GM08714 (cell line): ENCODE measurements at regions not wholly inside any gene's neighbourhood (a gene's known extent, or its start where the extent isn't known, plus 50 kb on each side); places are given as distances from the start of the nearest gene placed in this dataset.
A peak's percentile ranks its signal among the peaks of the same experiment; 100 is the strongest.
"Not testable (repeated sequence)": the region's sequence is repeated elsewhere in the genome, so short reads cannot be mapped to it uniquely, and the experiment has no call there.

Experiments
- H3K4me3 ChIP-seq: fragments of 200-500 bp; sonication (Bioruptor generic); 2 replicates; pipeline ENCODE4 v1.5.1; 2014; ENCODE audit warnings: mild to moderate bottlenecking, low read length, inconsistent platforms
- ZNF274 ChIP-seq: IDR thresholded peaks from 2 replicates; pipeline ENCODE4 v1.6.1; 2012; ENCODE audit warnings: mild to moderate bottlenecking, low read depth, low read length

DNA sequence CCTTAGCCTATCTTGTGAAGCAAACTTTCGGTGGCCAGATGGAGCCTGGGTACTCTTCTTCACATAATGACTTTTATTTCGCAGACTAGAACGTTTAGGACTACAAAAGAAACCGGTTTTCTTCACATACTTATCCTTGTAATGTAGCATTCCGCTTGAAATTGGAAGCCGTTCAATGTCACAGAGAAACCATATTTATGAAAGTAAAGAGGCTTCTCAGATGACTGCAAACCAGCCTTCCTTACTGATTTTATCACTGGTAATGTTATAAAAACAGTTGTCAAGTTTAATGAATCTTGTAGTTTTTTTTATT is 94.1 kb downstream of the PPIAL4G start:
- peak overlapping the region; percentile 48 for H3K4me3 ChIP-seq
- TF ChIP-seq ZNF274: no peak

GRCh38 chr1:148388260-148389026 is 94.7 kb downstream of the PPIAL4G start:
- no peak for TF ChIP-seq ZNF274
- H3K4me3 ChIP-seq: peak overlapping the region; percentile 48; the same call in 1 of the 2 replicates

DNA sequence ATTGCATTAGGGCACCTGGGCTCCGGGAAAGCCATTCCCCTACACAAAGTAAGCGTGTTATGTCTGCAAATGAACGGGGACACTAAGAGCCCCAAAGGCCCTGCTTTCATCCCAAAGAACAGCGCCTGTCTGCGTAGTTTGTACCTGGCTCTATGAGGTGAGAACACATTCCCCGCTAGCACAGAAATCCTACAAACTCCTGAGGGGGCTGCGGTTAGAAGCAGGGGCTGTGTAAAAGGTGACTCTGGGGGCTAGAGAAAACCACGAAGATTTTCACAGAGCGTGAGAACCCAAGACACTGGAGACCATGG is 95.2 kb downstream of the PPIAL4G start:
- H3K4me3 ChIP-seq: not testable (repeated sequence)

GRCh38 chr1:148387122-148387948 is 95.8 kb downstream of the PPIAL4G start:
- not testable (repeated sequence) for H3K4me3 ChIP-seq

GRCh38 chr1:148386617-148387016 is 96.5 kb downstream of the PPIAL4G start:
- no peak for TF ChIP-seq ZNF274
- no peak overlapping the region for H3K4me3 ChIP-seq

DNA sequence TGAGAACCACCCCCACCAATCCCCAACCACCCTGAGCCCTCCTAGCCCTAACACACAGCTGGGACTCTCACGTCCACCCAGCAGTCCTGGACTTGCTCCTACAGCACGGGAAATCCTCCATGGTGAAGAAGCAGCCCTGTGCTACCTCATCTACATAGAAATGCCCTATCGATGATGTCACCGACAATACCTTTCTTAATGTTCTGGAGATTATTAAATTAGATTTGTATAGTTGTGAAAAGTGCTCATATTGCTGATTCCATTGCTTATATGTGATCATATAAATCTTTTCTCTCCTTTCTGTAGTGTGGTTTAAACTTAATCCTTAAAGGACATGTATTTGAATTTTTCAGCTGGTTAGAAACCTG is 97.1 kb downstream of the PPIAL4G start:
- H3K4me3 ChIP-seq: not testable (repeated sequence)

GRCh38 chr1:148385371-148386030 is 97.6 kb downstream of the PPIAL4G start:
- no peak for TF ChIP-seq ZNF274
- no peak overlapping the region for H3K4me3 ChIP-seq

- no peak for TF ChIP-seq ZNF274
- no peak overlapping the region for H3K4me3 ChIP-seq
These were observed 99.1 kb downstream of the PPIAL4G start for GRCh38 chr1:148383966-148384365.

- H3K4me3 ChIP-seq: no peak overlapping the region
- no peak for TF ChIP-seq ZNF274
These were observed 103.4 kb downstream of the PPIAL4G start for GRCh38 chr1:148379697-148380096.

DNA sequence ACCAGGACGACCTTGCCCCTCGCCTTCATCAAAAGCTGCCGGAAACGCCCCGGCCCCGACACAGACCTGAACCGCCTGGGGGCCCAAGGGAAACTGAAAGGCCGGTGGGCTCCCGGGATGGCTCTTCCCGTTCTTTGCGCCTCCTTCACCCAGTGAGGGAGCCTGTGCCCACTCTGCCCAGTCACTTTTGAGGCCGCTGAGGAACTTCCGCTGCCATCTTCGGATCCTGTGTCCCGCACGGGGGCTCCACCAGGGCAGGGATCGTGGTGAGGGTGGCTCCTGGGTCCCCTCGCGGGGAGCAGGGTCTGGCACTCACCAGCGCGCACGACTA is 104.0 kb downstream of the PPIAL4G start:
- no peak overlapping the region for H3K4me3 ChIP-seq
- no peak for TF ChIP-seq ZNF274

DNA sequence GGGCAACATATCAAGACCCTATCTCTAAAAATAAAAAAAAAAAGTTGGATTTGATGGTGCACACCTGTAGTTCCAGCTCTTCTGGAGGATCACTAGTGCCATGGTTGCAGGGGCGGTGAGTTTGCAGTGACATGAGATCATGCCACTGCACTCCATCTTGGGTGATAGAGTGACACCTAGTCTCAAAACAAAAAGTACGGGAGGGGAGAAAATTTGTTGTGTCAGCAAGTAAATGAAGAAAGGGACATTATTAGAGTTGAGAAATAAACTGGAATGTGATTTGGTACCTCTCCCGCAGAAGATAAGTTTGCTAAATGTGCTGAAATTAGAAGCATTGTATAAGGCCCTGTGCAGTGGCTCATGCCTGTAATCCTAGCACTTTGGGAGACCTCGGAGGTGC is 105.1 kb downstream of the PPIAL4G start:
- not testable (repeated sequence) for H3K4me3 ChIP-seq

GRCh38 chr1:148377045-148377444 is 106.1 kb downstream of the PPIAL4G start:
- H3K4me3 ChIP-seq: not testable (repeated sequence)

GRCh38 chr1:148374101-148374500 is 109.0 kb downstream of the PPIAL4G start:
- TF ChIP-seq ZNF274: no peak
- no peak overlapping the region for H3K4me3 ChIP-seq

GRCh38 chr1:148373192-148373925 is 109.7 kb downstream of the PPIAL4G start:
- no peak overlapping the region for H3K4me3 ChIP-seq
- TF ChIP-seq ZNF274: no peak

GRCh38 chr1:148372731-148373130 is 110.4 kb downstream of the PPIAL4G start:
- TF ChIP-seq ZNF274: no peak
- no peak overlapping the region for H3K4me3 ChIP-seq

- H3K4me3 ChIP-seq: not testable (repeated sequence)
These were observed 110.9 kb downstream of the PPIAL4G start for GRCh38 chr1:148372051-148372726.

- not testable (repeated sequence) for H3K4me3 ChIP-seq
These were observed 111.5 kb downstream of the PPIAL4G start for GRCh38 chr1:148371551-148371994.

DNA sequence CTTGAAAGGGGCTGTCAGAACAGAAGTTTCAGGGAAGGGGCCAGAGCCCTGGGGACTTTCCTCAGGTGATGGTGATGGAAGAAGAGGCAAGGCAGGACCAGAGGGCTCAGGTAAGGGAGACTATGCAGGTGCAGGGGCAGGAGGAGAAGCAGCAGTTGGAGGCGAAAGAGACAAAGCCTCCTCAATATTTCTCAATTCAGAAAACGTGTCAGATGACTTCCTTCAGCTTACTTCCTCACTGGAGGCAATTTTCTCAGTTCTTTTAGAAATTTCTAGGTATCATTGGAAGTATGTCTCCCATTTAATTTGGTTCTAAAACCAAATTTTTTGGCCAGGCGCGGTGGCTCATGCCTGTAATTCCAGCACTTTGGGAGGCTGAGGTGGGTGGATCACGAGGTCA is 112.4 kb downstream of the PPIAL4G start:
- H3K4me3 ChIP-seq: not testable (repeated sequence)
